ENCODE measurements at regions not wholly inside any gene's neighbourhood (a gene's known extent, or its start where the extent isn't known, plus 50 kb on each side); places are given as distances from the start of the nearest gene placed in this dataset.

DNA sequence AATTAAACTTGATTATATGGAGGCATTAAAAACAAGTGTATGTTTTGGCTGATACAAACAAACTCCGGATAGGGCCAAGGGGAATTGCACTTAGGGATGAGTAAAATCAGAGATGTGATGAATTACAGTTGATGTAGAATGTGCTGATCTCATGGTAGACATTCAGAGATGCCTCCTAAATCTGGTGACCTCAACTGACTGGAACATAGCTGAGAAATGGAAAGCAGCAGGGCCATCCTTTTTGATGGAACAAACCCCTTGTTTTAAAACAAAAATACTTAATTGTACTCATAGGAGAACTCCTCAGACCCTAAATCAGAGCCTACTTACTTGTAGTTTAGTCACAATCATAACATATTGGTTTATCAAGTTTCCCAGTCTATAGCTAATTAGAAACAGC, 122.8 kb downstream of the C12orf75 start:
- DNase-seq = no peak
- Histone ChIP-seq H3K4me1 (no peaks in the 10 kb centered on the region), H3K4me3 (ENCODE audit: low read depth, low read length) (no peak overlapping the region), H3K36me3 (no peaks in the 10 kb centered on the region), H3K9me3 (no peaks in the 10 kb centered on the region), H3K27me3 (no peaks in the 10 kb centered on the region)
- TF ChIP-seq, protein P1, sequence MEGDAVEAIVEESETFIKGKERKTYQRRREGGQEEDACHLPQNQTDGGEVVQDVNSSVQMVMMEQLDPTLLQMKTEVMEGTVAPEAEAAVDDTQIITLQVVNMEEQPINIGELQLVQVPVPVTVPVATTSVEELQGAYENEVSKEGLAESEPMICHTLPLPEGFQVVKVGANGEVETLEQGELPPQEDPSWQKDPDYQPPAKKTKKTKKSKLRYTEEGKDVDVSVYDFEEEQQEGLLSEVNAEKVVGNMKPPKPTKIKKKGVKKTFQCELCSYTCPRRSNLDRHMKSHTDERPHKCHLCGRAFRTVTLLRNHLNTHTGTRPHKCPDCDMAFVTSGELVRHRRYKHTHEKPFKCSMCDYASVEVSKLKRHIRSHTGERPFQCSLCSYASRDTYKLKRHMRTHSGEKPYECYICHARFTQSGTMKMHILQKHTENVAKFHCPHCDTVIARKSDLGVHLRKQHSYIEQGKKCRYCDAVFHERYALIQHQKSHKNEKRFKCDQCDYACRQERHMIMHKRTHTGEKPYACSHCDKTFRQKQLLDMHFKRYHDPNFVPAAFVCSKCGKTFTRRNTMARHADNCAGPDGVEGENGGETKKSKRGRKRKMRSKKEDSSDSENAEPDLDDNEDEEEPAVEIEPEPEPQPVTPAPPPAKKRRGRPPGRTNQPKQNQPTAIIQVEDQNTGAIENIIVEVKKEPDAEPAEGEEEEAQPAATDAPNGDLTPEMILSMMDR (IDR thresholded peaks at IDR 0.05; ENCODE audit: low read depth, low read length) = no peak

DNA sequence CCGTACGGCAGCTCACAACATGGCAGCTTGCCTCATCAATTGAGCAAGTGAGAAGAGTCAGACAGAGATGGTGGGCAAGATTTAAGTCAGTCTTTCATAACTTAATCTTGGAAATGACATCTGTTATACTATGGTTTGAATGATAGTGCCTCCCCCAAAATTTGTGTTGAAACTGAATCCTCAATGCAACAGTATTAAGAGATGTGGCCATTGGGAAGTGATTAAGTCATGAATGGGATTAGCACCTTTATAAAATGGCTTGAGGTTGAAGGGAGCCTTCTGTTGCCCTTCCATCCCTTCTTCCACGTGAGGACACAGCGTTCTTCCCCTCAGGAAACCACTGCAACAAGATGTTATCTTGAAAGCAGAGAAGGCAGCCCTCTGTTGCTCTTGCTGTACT, 124.2 kb downstream of the C12orf75 start:
- DNase-seq = no peak
- H3K4me3 ChIP-seq (ENCODE audit: low read depth, low read length) = no peak overlapping the region
- TF ChIP-seq, protein P1 (IDR thresholded peaks at IDR 0.05; ENCODE audit: low read depth, low read length) = no peak
- no peaks in the 10 kb centered on the region for H3K4me1 ChIP-seq
- H3K27me3 ChIP-seq = no peaks in the 10 kb centered on the region
- no peaks in the 10 kb centered on the region for H3K9me3 ChIP-seq
- H3K36me3 ChIP-seq = no peaks in the 10 kb centered on the region

DNA sequence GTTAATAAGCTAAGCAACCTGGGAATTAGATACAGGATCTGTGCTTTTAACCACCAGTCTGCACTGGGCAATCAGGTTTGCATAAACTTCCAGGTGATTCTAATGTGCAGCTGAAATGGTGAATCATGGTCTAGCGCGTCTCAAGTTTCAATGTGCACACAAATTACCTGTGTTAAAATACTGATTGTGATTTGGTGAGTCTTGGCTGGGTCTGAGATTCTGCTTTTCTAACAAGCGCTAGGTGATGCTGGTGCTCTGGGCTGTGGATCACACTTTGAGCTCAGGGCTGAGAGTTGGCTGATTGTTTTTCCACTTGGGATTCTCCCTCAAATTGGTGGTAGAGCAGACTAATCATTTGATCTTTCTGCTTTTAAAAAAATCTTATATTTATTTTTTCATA, 124.8 kb downstream of the C12orf75 start:
- Histone ChIP-seq H3K4me1 (no peaks in the 10 kb centered on the region), H3K9me3 (no peaks in the 10 kb centered on the region), H3K4me3 (ENCODE audit: low read depth, low read length) (no peak overlapping the region), H3K27me3 (no peaks in the 10 kb centered on the region), H3K36me3 (no peaks in the 10 kb centered on the region)
- TF ChIP-seq, protein P1 (IDR thresholded peaks at IDR 0.05; ENCODE audit: low read depth, low read length) = no peak
- no peak for DNase-seq

DNA sequence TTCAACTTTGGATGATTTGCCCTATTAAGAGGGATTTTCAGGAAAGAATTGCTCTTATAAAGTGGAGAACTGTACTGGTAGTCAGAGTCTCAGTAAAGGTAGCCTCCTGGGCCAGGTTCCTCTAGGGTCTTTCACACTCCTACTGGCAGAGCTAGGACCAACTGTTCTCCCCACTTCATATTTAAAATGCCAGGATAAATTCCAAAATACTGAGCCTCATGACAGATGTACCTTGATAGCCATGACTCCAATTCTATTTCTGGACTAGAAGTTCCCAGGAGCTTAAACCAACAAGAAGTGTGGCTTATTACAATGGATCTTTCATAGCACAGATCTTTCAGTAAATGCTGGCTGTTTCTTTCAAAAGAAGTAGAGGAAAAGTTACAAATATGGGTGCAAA, 126.5 kb downstream of the C12orf75 start:
- no peak overlapping the region for H3K4me3 ChIP-seq (ENCODE audit: low read depth, low read length)
- no peaks in the 10 kb centered on the region for H3K9me3 ChIP-seq
- DNase-seq = no peak
- H3K4me1 ChIP-seq = no peaks in the 10 kb centered on the region
- no peaks in the 10 kb centered on the region for H3K36me3 ChIP-seq
- TF ChIP-seq, protein P1 (IDR thresholded peaks at IDR 0.05; ENCODE audit: low read depth, low read length) = no peak
- no peaks in the 10 kb centered on the region for H3K27me3 ChIP-seq

DNA sequence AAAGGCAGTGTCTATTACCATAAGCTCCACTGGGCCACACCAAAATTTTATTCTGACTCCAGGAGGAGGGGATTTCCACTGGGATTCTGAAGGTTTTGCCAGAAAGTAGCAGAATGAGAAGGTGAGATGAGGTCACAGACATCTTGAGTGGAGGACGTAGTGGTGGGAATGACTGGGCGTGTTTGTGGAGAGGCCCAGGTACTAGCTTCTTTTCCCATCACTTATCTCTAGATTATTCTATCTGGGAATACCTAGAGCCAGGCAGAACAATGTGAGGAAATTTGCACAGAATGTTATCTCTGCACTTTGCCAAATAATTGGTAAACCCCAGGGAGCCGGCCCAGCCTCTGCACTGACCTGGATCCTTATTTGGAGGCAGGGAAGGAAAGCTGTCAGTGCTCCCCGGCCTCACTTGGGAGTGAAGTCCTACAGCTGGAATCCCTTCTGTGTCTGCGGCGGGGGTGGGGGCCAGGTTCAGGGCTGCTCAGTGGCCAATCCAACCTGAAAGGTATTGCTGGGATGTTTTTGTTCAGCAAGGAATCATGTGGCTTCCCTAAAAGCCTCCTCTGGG, 129.4 kb downstream of the C12orf75 start:
- H3K9me3 ChIP-seq = no peaks in the 10 kb centered on the region
- no peak overlapping the region for H3K4me3 ChIP-seq (ENCODE audit: low read depth, low read length)
- H3K36me3 ChIP-seq = no peaks in the 10 kb centered on the region
- DNase-seq = no peak
- TF ChIP-seq, protein P1 (IDR thresholded peaks at IDR 0.05; ENCODE audit: low read depth, low read length) = no peak
- no peaks in the 10 kb centered on the region for H3K4me1 ChIP-seq
- no peaks in the 10 kb centered on the region for H3K27me3 ChIP-seq

DNA sequence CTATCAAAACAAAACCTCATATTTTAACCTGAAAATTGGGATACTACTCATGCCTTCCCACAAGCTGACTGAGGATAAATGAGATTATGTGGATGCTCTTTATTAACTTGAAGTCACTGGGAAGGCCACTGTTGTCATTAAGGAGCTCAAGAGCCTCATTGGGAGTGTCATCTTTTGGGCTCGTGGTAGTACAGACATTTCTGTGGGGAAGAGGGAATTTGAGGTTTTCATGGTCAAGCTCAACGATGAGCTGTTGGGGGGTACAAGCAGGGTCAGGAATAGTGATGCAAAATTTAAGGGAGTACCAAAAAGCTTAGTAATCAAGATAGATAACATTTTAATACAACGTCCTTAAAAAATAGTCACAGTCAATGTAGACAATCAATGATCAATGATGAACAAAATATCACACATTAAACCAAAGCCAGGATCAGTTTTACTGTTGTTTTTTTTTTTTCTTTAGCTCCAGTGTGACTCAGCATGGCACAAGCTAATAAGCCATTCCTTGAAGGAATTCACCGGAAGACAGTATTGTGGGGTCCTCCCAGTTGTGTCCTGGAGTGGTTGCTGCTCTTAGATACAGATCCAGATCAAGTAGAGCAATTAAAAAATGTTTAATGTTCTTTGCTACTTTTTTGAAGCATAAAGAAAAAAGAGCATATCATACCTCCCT, 130.9 kb downstream of the C12orf75 start:
- Histone ChIP-seq H3K9me3 (no peaks in the 10 kb centered on the region), H3K27me3 (no peaks in the 10 kb centered on the region), H3K4me3 (ENCODE audit: low read depth, low read length) (no peak overlapping the region), H3K4me1 (no peaks in the 10 kb centered on the region), H3K36me3 (no peaks in the 10 kb centered on the region)
- DNase-seq = no peak
- TF ChIP-seq, protein P1 (IDR thresholded peaks at IDR 0.05; ENCODE audit: low read depth, low read length) = no peak

Data from BE2C (cell line).